HG02885 (cell line): ENCODE measurements at regions not wholly inside any gene's neighbourhood (a gene's known extent, or its start where the extent isn't known, plus 50 kb on each side); places are given as distances from the start of the nearest gene placed in this dataset.
"Not testable (repeated sequence)": the region's sequence is repeated elsewhere in the genome, so short reads cannot be mapped to it uniquely, and the experiment has no call there.

Experiments
- ATAC-seq: cut with Tn5 transposase; IDR thresholded peaks from one replicate; pipeline ENCODE4 v1.9.1; 2021; ENCODE audit warnings: mild to moderate bottlenecking; ENCODE audit not compliant: unreplicated experiment, poor library complexity

DNA sequence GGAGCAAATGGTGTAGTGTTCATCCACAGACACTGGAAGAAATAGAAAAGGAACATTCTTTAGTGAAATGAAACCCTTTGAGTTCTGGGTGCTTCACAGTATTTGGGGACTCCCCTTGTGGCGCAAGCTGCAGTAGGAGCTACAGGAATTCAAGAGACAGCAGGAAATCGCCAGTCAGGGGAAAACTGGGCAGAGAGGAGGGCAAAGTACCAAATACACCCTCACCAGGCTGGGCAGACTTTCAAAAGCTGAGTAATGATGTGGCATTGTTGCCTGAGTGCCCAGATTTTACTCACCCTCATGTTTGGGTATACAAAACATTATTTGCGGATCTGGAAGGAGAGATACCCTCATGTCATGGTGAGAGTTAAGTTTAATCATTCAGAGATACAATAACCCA, 97.9 kb downstream of the SOD2 start:
- no peak for ATAC-seq

DNA sequence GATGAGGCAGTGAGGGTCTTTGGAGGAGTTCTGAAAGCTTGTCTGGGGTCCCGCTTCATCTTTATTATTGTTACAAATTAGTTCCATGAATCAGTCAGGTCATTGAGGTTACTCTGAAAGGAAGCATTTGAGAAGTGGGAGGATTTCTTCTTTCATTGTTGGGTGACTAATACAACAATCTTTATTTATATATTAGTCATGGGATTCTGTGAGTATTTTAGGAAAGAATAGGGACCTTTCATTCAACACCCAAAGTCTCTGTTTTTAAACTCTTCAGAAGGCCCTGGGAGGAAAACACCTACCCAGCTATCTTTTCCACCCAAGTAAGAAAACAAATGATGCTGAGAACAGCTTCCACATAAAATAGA, 98.3 kb downstream of the SOD2 start:
- ATAC-seq, result no peak

DNA sequence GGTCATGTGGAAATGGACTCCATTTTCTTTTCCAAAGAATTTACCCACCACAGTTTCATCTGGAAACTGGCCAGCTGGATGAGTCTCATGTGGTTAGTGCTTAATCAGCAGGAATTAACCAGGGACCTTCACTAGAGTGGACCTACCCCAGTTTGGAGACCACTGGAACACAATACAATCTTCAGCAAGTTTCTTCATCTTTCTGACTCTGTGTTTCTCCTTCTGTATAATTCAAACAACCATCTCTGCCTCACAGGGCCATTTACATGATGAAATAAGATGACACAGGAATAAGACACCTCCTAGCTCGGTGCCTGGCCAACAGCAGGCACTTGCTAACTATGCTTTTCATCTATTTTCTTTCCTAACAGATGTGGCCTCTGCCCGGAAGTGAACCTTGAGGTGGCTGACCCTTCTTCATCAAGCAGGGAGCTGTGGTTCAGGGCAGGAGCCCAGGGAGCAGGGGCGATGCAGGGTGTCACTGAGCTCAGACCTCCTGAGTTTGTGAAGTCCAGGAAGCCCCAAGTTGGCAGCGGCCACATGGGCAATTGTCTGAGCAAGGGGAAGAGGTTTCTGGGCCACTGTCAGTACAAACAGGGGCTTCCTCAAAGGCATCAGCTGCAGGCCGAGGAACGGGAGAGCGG, 98.8 kb downstream of the SOD2 start:
- ATAC-seq, result no peak

DNA sequence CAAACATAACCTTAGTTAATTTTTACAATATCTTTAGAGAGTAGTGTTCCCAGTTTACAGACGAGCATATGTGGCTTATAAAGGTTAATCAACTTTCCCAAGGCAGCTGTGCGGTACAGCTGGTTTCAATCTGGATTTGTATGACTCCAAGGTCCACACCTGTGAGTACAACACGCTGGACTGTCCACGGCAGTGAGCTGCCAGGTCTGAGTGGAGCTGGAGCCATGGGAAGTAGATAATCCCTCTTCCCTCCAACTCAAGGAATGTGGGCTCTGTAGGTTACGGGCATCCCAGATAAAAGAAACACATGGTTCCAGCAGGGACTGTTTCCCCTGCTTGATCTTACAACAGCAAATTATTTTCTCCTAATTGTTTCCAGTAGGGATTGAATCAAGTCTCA, 102.2 kb downstream of the SOD2 start:
- no peak for ATAC-seq

DNA sequence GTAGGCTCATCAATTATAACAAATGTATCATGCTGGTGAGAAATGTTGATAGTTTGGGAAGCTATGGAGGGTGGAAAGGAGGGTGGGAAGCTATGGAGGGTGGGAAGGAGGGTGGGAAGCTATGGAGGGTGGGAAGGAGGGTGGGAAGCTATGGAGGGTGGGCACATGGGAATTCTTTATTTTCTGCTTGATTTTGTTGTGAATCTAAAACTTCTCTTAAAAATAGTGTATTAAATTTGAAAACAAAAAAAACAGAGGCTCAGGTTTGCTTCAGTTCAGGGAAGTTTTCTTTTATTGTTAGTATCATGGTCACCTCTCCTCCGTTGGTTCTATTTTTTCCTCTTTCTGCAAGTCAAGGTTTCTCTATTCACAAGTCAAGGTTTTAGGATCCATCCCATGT, 106.4 kb downstream of the SOD2 start:
- ATAC-seq, result no peak

DNA sequence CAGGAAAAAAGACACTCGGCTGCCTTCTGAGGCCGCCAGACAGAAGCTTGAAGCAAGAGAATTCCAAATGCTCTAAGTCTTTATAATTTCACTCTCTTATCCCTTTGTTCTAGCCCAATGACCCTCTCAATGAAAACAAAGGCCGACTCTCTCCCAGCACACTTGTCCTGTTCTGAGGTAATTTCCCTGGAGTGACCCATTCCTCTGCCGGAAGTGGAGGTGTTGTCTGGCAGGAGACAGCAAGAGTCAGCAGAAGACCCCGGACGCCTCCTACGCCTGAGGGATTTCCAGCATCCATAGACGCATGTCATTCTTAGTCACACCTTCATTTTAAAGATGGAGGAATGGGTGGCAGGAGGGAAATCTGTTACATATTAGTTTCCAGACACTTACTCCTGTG, 110.3 kb downstream of the SOD2 start:
- no peak for ATAC-seq

DNA sequence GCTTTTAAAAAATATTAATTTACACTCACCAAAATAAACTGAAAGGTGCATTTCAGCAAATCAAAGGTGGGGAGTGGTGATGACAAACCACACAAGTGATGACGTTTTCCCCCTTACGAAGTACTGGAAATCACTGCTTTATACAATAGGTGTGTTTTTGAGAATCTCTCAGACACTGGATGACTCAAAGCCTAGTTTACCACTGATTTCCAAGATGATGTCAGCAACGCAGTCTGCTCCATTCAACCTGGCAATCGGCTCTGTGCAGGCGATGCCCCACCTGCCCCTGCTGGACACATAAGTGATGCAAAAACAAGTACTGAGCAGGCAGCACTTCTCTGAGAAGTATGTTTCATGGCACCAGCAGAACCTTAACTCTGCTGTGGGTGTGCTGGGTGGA, 114.4 kb downstream of the SOD2 start:
- ATAC-seq, result no peak

DNA sequence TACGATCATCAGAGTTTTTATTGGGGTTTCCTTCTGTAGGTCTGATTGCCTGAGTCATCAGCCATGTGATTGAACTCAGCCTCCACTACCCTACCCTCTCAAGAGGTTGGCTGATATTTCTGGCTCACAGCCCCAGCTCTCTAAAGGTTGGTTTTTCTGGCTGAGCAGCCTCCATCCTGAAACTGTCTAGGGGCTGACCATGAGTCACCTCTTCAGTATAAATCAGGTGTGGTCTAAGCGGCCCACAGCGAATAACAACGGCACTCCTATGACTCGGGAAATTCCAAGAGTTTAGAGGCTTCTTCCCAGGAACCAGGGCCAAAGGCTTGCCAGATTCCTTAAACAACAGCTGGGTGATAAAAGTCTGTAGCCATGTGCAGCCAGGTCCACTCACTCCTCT, 115.5 kb downstream of the SOD2 start:
- ATAC-seq, result no peak

DNA sequence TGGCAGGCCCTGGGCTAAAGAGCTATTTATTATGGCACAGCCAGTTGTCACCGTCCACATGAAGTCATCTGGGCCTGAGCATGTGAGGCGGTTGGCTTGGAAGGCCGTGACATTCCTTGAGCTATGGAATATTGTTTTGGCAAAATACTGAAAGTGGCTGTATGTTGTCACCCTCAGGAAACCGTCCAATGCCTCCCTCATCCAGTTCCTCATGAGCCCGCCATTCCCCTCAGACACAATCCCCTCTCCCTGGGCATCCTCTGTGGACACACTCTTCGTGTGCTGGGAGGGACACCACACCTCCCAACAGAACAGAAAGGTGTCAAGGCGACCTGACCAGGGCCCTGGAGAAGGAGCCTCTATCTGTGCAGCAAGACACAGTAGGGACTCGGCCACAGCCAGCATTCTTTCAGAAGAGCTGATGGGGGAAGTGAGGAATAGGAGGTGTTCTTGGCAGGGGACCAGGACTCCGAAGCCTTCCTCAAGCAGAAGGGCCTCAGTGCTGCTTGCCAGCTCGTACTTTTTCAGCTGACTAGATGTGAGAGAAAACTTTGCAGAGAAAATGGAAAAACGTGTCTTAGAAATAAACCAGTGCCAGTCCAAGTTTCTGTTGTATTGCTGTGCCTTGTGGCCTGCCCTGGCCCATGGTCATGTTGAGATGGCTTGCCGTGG, 120.5 kb downstream of the SOD2 start:
- no peak for ATAC-seq

DNA sequence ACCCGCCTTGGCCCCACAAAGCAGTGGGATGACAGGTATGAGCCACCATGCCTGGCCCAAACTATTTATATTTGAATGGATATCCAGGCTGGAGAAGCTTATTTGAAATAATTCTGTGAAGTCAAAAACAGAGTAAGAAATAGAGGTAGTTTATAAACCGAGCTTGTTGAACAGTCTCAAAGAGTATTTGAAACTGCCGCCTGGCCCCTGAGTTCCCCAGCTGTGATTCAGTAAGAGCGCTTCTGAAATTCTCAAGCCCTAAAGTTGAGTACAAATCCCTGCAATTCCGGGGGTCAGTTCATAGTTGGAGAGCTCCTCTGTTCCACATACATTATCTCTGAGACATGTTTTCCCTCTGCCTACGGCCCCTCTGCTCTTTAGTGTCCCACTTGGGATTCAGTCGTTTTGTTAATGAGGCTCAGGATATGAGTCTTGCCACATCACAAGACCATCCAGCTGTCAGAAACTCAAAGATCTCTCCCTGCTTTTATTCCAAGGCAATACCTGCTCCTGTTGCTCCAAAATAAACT, 127.8 kb downstream of the SOD2 start:
- ATAC-seq, result no peak

DNA sequence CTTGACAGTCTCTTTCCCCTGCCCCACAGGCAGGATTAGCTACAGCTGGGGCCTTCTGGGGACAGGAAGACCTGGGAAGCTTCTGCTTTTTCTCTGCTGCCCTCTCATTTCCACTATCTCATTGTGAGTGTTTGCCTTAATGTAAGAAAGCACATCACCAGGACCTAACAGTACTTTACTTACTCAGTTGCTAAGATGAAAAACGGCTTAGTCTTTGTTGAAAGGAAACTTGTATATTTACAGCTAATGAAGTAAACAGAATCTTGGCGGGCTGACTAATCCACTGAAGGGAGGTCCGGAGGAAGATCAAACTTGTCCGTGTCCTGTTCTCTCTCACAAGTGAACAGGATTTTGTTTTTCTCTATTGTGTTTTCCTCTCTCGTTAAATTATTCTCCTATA, 128.6 kb downstream of the SOD2 start:
- no peak for ATAC-seq

DNA sequence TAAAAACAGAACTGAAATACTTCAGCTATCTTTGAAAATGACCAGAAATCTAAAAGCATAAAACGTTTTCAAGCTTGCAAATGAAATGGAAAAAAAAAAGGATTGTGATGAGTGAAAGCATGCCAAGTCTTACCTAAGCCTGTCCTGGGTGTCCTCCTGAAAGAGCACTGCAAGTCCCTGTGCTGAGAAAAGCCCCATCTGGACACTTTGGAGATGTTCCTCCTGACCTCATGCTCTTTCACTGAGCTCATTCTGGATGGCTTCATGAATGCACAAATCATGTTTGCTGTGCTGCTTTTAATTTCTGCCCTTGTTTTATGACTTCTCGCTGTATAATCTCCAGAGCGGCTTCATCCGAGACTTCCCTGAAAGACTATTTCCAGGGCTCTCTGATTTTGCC, 136.0 kb downstream of the SOD2 start:
- no peak for ATAC-seq

DNA sequence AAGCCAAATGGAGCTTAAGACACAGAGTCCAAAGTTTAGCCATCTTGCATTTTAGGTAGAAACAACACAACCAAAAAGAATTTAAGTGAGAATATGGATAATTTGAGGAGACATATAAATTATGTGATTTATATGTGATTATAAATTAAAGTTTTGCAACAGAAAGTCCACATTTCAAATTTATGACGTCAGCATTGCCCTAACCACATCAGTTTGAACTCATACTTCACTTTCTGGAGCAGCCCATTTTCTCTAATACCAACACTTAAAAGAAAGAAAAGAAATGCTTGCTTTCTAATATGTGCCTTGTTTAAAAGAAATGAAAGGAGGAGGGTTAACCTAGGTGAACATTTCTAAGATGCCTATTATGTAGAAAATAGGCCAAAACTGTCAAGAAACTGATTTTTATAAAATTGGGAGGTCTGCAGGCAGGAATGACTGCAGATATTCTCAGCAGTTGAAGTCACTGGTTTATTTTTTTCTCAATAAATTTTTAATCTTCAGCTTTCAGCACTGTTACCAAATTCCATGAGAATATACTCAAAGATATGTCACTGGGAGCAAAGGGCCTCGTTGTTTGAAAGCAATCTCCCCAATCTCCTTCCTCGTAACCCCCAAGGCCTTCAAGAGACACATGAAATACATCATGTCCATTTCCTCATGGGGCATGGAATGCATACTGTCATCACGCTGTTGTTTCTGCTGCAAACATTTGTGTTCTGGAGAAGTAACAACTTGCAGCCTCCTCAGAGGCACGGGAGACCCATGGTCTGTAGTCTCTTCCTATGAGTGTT, 137.8 kb downstream of the SOD2 start:
- ATAC-seq, result no peak

DNA sequence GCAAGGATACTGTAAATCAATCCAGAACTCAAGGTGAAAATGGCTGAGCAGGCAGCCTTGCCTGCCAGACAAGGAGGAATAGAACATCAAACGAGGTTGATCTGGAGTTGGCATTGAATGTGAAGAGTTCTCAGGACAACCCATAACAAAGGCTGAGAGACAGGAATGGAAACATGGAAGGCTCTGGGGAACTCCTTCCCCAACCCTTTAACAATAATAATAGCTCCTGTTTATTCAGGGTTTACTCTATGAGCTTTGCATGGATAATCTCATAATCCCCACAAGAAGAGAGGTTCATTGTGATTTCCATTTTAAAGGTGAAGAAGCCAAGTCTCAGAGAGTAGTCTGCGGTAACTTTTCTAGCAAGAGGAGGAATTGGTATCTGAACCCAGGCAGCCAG, 151.7 kb downstream of the SOD2 start:
- ATAC-seq, result no peak

DNA sequence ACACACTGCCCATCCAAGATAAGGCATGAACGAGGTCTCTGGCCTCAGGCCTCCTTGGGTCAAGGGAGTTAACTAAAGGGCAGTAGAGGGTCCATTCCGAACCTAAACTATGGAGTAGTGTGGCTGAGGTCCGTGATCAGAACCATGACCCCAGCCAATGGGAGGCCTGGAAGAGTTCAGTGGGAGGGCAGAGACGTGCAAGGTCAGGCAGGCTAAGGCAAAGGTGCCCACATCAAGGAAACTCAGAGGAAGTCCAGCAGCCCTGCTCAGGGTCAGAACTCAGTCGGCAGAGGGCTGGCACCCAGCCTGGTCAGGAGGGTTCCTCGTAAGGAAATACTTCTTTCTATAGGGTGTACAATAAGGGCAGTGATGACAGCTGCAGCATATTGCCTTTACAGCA, 152.2 kb downstream of the SOD2 start:
- no peak for ATAC-seq

DNA sequence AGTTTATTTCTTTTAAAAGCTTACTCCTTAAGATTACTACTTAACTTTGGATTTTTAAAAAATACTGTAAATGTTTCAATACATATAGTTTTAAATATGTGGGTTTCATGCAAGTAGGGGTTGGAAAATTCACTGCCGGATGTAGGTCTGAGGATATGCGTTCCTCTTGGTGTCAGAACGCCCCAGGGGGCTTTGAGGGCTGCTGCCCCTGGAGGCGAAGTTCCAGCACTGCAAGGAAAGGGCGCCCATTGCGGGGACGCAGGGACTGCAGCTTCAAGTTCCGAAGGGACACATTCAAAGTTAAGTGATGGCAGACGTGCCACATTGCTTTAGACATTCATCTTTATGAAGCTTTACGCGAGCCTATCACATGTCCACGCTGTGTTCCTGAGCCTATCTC, 152.9 kb downstream of the SOD2 start:
- ATAC-seq, result no peak

DNA sequence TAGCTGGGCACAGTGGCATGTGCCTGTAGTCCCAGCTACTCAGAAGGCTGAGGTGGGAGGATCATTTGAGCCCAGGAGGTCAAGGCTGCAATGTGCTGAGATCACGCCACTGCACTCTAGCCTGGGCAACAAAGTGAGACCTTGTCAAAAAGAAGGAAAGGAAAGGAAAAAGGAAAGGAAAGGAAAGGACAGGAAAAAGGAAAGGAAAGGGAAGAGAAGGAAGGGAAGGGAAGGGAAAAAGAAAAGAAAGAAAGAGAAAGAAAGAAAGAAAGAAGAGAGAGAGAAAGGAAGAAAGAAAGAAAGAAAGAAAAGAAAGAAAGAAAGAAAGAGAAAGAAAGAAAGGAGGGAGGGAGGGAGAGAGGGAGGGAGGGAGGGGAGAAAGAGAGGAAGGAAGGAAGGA, 155.0 kb downstream of the SOD2 start:
- not testable (repeated sequence) for ATAC-seq

DNA sequence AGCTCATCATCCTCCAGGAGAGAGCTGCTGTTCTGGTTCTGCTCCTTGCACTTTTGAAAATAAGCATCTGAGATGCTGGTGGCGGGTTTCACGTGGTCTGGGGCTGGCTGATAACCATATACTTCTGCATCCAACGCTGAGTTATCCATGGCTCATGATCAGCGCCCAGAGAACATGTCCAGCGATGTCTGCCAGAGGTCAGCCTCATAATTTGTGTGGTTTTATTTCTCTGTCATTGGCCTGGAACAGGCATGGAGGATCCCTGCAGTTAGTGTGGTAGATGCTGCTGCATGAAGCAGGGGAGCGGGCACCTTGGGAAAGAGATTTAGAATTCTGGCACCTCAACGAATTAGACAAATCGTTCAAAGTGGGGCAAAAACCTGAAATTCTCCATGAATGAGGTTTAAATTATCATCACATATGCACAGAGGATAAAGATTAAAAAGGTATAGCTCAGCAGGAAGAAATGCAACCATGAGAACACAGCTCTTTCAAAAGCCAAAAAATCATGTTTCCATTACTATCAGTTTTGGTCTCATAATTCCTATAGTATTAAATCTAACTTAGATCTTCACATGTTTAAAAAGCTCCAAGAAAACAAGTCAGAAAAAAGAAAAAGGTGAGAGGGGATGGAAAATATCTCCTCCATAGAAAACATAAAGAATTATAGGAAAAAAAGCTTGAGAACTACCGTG, 157.2 kb downstream of the SOD2 start:
- no peak for ATAC-seq

DNA sequence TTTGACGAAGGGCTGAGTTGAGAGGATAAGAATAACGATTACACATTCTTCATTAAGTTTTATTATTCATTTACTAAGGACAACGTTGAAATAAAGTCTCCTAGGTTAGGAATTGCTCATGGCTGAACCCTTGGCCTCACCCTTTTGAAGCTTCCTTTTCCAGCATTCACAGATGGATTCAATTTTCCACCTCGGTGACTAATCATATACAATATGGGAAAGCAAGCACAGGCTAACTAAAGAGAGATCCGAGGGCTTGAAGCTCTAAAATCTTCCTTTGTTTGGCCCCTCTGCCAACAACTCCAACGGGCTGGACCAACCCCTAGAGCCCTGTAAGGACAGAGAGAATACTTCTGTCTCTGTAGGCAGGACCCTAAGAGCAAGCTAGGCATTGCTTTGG, 159.5 kb downstream of the SOD2 start:
- ATAC-seq, result no peak

DNA sequence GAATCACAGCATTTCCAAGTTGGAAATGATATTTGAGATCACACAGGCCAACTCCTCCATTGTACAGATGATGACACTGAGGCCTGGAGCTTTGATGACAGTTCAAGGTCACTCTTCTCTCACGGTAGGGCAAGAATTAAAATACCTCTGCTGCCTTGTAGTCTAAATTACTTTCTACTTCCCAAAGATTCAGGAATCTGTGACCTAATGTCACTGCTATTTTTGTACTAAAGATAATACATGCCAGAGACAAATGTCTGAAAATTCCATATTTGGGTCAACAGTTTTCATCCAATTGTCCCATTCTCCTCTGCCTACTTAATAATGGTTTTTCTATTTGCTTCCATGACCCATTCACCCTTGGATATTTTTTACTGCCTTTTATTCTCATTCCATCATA, 160.0 kb downstream of the SOD2 start:
- no peak for ATAC-seq

DNA sequence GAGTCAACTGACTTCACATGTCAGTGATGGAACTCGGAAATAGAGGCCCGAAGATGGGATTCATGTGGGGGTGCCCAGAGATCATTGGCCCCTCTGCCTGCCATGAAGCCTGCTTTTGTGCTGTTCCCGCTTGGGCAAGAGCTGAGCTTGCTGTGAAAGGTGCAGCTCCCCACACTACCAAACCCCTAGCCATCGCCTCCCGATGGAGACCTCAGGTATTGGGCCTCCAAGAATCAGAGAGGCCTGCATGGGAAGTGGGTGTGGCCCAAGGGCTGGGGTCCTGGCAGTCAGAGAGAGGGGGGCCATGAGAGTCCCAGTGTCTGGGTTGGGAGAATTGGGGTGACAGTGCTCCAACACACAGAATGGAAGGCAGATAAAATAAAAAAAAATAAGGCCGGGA, 160.9 kb downstream of the SOD2 start:
- no peak for ATAC-seq
